ENCODE measurements at regions not wholly inside any gene's neighbourhood (a gene's known extent, or its start where the extent isn't known, plus 50 kb on each side); places are given as distances from the start of the nearest gene placed in this dataset.

GRCh38 chr2:234419726-234420125, 77.2 kb downstream of the ARL4C start:
- ATAC-seq = no peak

DNA sequence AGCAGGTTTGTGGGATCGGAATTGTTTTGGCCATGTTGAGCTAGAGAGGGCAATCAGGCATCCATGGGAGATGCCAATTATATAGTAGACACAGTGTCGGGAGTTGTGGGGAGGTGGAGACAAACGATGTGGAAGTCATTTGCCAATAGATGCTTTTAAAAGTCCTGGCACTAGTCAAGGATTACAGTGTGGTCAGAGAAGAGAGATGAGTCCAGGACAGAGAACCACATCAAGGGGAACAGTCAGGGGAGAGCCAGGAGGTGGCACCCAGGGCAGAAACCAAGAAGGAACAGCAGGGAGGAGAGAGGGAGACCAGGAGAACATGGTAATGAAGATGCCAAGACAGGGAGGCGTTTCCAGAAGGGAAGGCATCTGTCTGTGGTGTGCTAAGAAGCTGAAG, 81.2 kb downstream of the ARL4C start:
- Histone ChIP-seq H3K36me3 (no peaks in the 10 kb centered on the region), H3K4me3 (no peak overlapping the region), H3K27ac (no peak overlapping the region), H3K27me3 (no peaks in the 10 kb centered on the region), H3K4me1 (no peaks in the 10 kb centered on the region), H3K9me3 (no peaks in the 10 kb centered on the region)
- TF ChIP-seq POLR2A (IDR thresholded peaks at IDR 0.05) (no peak), POLR2AphosphoS5 (IDR thresholded peaks at IDR 0.05) (no peak), EP300 (IDR thresholded peaks at IDR 0.05) (no peak)
- TF ChIP-seq, protein P1, sequence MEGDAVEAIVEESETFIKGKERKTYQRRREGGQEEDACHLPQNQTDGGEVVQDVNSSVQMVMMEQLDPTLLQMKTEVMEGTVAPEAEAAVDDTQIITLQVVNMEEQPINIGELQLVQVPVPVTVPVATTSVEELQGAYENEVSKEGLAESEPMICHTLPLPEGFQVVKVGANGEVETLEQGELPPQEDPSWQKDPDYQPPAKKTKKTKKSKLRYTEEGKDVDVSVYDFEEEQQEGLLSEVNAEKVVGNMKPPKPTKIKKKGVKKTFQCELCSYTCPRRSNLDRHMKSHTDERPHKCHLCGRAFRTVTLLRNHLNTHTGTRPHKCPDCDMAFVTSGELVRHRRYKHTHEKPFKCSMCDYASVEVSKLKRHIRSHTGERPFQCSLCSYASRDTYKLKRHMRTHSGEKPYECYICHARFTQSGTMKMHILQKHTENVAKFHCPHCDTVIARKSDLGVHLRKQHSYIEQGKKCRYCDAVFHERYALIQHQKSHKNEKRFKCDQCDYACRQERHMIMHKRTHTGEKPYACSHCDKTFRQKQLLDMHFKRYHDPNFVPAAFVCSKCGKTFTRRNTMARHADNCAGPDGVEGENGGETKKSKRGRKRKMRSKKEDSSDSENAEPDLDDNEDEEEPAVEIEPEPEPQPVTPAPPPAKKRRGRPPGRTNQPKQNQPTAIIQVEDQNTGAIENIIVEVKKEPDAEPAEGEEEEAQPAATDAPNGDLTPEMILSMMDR (IDR thresholded peaks at IDR 0.05) = no peak
- 75 to 77% methylated on average over 4 of the region's 4 CpGs for WGBS, 2 donors (ENCODE audit: low coverage in 1 of 2)
- ATAC-seq = no peak

More at GRCh38 chr2:234419726-234420125, 77.2 kb downstream of the ARL4C start:
- H3K9me3 ChIP-seq = no peaks in the 10 kb centered on the region
- no peaks in the 10 kb centered on the region for H3K36me3 ChIP-seq
- no peak overlapping the region for H3K4me3 ChIP-seq
- no peak for TF ChIP-seq EP300 (IDR thresholded peaks at IDR 0.05)
- no peaks in the 10 kb centered on the region for H3K27me3 ChIP-seq
- peaks cover 0 to 2% (median 0%) of the 10 kb centered on the region in 3 donors for H3K4me1 ChIP-seq
- WGBS, 2 donors (ENCODE audit: low coverage in 1 of 2) = 91% methylated on average over 4 of the region's 5 CpGs; no CpG with 5 or more reads in 1 of the 2 donors
- H3K27ac ChIP-seq = no peak overlapping the region

- H3K4me1 ChIP-seq = no peaks in the 10 kb centered on the region
- no peak overlapping the region for H3K4me3 ChIP-seq
- H3K36me3 ChIP-seq = no peaks in the 10 kb centered on the region
- no peak overlapping the region for H3K27ac ChIP-seq
- H3K27me3 ChIP-seq = no peaks in the 10 kb centered on the region
- H3K9me3 ChIP-seq = no peaks in the 10 kb centered on the region
- TF ChIP-seq EP300 (IDR thresholded peaks at IDR 0.05) (no peak), POLR2AphosphoS5 (IDR thresholded peaks at IDR 0.05) (no peak), POLR2A (IDR thresholded peaks at IDR 0.05) (no peak)
- TF ChIP-seq, protein P1 (IDR thresholded peaks at IDR 0.05) = no peak
- no peak for ATAC-seq
- WGBS, 2 donors (ENCODE audit: low coverage in 1 of 2) = 73 to 83% methylated on average over 6 of the region's 6 CpGs
These were observed 82.3 kb downstream of the ARL4C start for GRCh38 chr2:234414596-234414995.

- WGBS, 2 donors (ENCODE audit: low coverage in 1 of 2) = 39 to 66% methylated on average over 2 to 3 of the region's 7 CpGs
- H3K36me3 ChIP-seq = no peaks in the 10 kb centered on the region
- no peak overlapping the region for H3K27ac ChIP-seq
- no peak overlapping the region for H3K4me3 ChIP-seq
- ATAC-seq = peak; percentile 39
- no peaks in the 10 kb centered on the region for H3K4me1 ChIP-seq
- no peaks in the 10 kb centered on the region for H3K9me3 ChIP-seq
- no peaks in the 10 kb centered on the region for H3K27me3 ChIP-seq
- TF ChIP-seq EP300 (IDR thresholded peaks at IDR 0.05) (no peak), POLR2AphosphoS5 (IDR thresholded peaks at IDR 0.05) (no peak), POLR2A (IDR thresholded peaks at IDR 0.05) (no peak)
- TF ChIP-seq, protein P1 (IDR thresholded peaks at IDR 0.05) = no peak
These were observed 84.2 kb downstream of the ARL4C start for GRCh38 chr2:234412726-234413125.

DNA sequence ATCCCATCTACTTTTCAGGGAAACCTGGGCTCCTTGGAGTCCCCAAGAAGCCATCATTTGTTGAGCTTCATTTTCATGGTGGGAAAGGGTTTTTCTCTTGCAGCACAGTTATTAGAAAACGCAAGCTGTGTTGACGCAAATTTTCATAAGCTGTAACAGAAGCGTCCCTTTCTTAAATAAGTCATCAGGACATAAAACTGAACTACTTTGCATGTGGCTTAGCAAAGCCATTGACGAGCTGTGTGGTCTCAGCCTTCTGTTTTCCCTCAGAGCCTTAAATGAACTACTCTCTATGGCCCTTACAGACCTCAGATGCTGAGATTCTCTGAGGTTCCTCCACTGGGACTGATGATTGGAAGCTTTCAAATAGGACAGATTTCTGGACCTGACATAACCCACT, 85.1 kb downstream of the ARL4C start:
- ATAC-seq = no peak
- Histone ChIP-seq H3K27ac (no peak overlapping the region), H3K27me3 (no peaks in the 10 kb centered on the region), H3K4me3 (no peak overlapping the region), H3K4me1 (no peaks in the 10 kb centered on the region), H3K9me3 (no peaks in the 10 kb centered on the region), H3K36me3 (no peaks in the 10 kb centered on the region)
- 81 to 93% methylated on average over 3 to 4 of the region's 4 CpGs for WGBS, 2 donors (ENCODE audit: low coverage in 1 of 2)
- TF ChIP-seq, protein P1 (IDR thresholded peaks at IDR 0.05) = no peak
- no peak for TF ChIP-seq POLR2A (IDR thresholded peaks at IDR 0.05)

Measured in gastroesophageal sphincter (tissue), 4 donors.